NOMO-1 treated with dmso at 0.1 percent for 144 hours (cell line): ENCODE measurements at regions not wholly inside any gene's neighbourhood (a gene's known extent, or its start where the extent isn't known, plus 50 kb on each side); places are given as distances from the start of the nearest gene placed in this dataset.
"Not testable (repeated sequence)": the region's sequence is repeated elsewhere in the genome, so short reads cannot be mapped to it uniquely, and the experiment has no call there.

Source experiments
- DNase-seq: peaks from one replicate; lab custom pipeline; 2025; ENCODE audit not compliant: unreplicated experiment; lab: John Stamatoyannopoulos, UW

DNA sequence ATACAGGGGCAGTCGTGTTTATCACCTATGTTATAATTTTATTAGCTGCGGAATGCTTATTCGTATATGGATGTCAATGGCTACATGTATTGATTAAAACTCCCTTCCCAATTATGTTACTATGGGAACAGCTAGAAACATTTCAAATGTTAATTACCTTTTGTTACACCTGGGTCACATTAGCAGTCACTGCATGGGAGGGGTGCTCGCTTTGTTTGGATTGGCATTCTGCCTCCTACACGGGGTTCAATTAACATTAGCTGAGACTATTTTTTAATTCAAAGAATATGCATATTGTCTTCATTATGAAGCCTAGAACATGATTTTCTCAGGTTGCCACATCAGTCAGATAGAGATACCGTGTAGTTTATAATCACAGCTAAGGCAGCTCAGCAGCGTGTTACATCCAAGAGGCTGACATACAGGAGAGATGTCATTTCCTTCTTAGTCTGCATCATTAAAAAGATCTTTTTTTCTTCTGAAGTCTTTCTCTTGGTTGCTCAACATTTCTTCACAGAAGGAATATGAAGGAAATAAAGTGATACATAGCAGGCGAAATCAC lies 76.2 kb upstream of the RPS6KA2 start:
- no peak for DNase-seq

DNA sequence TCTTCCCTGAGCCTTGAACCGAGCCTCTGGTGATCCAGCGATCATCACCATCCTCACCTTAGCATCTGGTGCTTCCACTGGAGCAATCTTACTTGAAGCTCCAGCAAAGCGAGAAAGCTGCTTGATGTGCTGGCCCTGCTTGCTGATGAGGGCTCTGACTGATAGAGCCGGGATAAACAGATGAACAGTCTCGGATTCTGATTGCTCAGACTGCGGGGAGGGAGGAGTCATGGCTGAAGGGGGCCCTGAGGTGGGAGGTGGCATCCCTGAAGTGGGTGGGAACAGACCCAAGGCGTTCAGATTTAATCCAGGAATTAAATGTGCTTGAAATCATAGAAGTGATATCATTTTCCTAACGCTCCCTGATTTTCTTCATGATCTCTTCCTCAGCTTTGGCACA lies 74.4 kb upstream of the RPS6KA2 start:
- DNase-seq, result not testable (repeated sequence)

DNA sequence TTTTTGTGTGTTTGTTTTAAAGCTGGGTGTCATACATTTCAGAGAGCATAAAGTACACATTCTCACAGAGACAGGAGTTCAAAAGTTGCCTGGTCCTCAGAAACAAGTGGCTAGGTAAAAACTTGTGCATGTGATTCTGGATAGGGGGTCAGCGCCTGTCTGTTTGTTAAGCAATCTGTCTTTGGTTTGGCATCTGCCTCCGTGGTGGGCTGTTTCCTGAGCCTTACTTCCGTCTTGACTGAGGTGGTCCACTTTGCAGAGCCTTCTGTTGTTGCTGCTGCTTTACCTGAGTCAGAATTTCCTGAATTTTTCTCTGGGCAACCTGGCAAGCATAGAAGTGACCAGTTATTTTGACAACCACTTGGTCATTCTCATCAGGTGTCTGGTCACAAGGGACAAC lies 73.8 kb upstream of the RPS6KA2 start:
- not testable (repeated sequence) for DNase-seq

DNA sequence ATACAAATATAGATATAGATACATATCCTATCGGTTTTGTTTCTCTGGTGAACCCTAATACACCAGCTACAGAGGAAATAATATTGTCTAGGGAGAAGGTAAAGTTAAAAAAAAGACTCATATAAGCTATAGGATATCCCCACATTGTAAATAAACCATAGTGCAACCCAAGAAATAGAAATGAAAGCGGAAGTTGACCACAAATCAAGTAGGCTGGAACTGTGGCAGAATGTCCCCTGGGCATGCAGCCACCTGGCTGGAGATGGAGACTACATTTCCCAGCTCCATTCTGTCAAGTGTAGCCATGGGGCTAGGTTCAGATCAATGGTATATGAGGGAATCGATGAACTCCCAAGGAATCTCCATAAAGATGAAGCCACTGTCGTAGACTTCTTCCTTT lies 70.1 kb upstream of the RPS6KA2 start:
- DNase-seq, result no peak

DNA sequence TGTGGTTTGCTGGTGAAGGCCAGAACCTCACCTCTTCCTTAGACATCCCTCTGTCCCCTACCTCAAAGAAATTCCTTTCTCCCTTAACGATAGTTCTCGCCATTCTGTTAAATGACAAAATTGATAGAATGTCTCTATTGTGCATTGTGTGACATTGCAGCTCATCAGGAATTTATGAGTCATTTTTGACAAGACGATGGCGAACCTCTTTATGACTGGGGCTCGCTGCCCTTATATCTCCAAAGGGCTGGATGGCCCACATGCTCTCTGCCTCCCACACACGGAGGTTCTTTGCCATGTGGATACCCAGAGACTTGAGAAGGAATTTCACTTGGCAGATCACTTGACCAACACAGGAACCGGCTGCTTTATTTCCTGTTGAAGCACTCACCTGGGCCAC lies 66.8 kb upstream of the RPS6KA2 start:
- DNase-seq, result no peak

DNA sequence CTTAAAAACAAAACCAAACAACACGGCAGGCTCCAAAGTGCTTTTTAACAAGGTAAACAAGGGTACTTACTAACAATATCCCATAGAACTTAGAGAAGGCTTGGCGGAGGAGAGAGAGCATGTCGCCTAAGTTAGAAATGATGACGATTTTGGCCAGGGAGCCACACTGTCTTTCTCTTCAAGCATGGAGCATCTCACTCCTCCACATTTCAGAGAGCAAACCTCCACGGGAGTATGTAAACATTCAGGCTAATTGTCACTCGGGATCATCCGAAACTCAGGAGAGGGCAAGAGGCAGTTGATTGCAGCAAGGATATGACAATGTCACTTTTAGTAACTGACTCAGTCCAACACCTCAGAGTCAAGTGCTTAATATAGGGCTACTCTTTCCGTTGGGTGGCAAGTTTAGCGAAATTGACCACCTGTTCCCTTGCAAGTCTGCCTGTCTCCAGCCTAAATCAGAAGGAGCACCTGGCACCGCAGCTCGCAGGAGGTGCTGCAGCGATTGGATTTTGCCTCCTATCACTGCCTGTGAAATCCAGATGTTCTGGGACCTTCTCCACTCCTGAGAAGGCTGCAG lies 65.8 kb upstream of the RPS6KA2 start:
- no peak for DNase-seq

DNA sequence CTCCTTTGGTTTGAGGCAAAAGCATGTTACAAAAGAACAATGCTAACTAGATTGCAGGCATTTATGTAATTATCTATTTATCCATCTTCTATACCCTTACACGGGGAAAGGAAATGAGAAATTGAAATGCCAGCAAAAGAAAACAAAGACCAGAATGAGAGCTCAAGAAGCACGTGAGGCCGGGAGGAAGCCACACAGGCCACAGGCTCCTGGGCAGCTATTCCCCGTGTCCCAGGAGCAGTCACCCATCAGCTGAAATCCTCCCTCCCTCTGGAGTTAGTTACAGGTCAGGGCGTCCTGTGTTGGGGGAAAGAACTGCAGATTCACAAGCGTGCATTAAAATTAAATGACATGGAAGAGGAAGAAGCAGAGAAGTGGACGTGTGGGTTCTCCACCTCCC lies 64.7 kb upstream of the RPS6KA2 start:
- DNase-seq, result no peak

DNA sequence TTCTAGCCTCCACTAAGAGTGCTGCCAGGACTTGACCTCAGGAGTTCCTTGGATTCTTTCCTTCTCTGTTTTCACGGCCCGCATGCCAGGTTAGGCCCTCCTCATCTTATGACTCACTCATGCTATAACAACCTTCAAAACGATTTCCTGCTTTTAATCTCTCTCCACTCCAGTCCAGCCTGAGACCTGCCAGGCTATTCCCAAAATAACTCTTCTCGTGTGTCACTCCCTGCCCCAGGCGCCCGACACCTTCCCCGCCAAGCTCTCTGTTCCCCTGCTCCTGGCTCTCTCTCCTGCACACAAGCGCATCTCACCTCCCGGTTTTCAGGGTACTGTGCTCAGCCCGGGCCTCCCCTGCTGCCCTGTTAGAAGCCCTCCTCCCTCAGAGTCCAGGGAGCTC lies 64.1 kb upstream of the RPS6KA2 start:
- DNase-seq, result no peak

DNA sequence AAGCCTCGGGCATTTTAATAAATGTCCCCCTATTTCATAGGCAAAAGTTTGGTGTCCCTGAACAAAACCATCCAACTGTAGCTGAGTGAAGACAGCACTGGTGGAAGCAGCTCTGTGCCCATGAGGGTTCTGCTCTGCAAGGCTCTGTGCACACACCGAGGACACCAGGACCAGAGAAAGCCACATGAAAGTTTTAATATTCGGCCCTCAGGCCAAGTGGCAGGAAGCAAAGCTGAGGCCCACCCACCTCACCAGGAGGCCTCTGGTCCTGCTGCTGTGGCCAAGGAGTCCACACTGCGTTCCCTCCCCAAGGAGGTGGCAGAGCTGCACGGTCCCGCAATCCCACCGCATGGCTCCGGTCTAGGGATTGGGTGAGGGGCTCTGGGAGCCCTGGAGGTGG lies 62.6 kb upstream of the RPS6KA2 start:
- no peak for DNase-seq

DNA sequence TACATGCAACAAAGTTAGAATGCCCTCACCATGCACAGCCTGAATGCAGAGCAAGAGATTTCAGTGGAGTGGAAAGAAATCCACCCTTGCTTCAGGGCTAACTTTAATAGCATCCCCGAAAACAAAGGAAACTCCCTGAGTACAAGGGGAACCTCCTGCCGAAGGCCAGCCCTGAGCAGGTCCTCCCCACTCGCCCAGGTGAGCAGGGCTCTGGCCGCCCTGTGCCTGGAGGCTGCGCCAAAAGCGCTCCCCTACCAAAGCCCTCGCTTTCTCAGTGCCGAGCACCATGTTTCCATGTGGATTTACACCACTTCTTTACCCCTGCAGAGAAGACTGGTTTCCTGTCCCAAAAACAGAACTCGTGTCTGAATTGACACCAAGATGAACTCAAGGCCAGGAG lies 61.9 kb upstream of the RPS6KA2 start:
- no peak for DNase-seq

DNA sequence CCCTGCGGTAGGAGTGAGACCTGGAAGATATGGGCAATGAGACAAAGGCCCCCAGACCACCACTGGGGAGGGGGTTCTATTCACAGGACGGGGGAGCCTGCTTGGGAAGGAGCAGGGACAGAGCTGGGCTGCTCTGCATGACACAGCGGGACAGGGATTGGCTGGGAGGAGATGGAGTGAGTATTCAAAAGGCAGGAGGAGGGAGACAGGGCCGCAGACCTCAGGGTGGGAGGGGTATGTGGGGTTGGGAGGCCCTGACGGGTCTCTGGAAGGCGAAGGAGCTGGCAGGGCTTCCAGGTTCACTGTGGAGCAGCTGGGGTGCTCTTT lies 60.8 kb upstream of the RPS6KA2 start:
- DNase-seq, result no peak

DNA sequence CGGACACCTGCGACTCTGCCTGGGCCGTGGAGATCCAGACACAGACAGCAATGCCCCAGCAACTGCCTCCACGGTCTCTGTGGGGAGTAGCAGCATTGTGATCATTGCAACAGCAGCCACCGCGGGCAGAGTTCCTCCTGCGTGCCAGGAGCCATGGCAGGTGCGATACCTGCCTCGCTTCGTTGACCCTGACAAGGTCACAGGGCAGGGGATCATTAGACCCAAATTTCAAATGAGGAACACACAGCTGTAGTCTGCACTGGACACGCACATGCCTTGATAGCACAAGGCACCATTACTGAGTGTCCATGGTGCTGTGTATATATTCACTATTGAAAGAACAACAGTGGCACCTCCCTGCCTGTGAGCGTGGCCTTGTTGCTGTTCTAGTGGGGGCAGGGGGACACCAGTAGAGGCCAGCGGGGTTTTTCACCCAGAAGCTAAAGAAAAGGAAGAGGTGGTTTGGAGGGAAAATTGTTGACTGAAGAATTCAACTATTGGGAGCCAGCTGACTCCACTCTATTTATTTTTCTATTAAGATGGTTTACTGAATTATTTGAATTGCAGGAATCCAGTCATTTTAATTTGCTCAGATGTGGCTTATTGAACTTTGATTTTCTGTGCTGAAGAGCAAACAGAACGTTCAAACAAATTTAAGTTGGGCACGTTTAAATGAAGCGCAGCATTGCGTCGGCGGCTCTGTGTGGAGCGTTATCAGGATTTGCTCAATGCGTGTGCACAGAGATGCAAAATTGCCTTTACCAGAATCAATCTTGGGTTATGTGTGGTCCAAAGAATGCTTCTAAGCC lies 60.2 kb upstream of the RPS6KA2 start:
- DNase-seq, result no peak

DNA sequence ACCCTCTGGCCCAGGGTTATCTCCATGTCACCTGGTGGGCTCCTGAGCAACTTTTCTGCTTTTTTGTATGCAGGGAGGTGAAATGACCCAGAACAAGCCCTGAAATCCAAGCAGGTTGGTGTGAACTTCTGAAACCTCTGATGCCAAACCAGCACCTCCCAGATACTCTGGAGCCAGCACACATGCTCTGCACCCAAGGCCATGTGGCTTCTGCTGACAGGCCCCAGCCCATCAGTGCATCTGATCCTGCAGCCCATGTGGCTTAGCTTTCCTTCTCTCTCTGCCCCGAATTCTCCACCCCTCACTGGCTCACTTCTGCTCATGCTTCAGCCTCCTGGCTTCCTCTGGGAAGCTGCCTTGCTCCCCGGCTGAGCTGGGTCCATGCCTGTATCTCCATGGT lies 59.3 kb upstream of the RPS6KA2 start:
- no peak for DNase-seq

DNA sequence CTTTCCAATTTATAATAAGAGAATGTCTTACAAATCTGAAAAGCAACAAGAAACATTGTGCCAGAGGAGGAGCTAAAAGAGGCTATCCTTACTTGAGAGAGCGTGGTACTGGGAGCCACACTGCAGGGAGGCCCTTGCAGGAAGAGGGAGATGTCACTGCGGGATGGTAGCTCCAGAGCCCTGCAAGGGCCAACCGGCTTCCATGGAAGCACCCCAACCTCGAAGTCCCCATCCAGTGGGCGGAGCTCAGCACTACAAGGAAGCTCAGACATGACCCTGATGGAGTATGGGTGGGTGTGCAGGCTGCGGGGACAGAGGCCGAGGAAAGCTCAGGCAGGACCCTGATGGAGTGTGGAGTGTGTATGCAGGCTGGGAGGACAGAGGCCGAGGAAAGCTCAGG lies 57.8 kb upstream of the RPS6KA2 start:
- no peak for DNase-seq

DNA sequence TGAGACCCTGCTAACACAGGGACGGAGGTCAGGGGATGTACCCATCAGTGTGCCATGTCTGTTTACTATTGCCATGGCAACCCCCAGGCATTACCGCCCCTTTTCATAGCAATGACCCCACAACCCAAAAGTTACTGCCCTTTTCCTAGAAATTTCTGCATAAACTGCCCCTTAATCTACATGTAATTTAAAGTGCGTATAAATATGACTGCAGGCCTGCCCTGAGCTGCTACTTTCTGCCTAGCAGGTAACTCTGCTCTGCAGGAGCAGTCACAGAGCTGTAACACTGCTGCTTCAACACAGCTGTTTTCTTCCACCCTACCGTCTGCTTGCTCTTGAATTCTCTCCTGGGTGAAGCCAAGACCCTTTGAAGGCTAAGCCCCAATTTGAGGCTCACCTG lies 57.1 kb upstream of the RPS6KA2 start:
- DNase-seq, result no peak

DNA sequence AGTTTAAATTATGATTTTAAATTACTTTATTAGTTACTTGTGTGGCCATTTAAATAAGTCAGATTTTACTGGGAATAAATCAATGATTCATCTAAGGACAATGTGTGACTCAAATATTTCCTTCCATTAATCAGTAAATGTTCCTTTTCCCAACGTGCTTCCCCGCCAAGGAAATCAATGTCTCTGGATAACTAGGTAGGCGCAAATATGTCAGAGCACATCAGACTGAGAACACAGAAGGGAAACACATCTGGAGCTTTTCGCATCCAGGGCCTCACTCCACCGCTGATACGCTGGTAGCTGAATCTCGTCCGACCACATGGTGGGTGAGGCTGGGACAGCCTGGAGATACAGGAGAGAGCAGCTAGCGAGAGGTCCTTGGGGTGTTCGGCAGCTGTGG lies 56.4 kb upstream of the RPS6KA2 start:
- no peak for DNase-seq

DNA sequence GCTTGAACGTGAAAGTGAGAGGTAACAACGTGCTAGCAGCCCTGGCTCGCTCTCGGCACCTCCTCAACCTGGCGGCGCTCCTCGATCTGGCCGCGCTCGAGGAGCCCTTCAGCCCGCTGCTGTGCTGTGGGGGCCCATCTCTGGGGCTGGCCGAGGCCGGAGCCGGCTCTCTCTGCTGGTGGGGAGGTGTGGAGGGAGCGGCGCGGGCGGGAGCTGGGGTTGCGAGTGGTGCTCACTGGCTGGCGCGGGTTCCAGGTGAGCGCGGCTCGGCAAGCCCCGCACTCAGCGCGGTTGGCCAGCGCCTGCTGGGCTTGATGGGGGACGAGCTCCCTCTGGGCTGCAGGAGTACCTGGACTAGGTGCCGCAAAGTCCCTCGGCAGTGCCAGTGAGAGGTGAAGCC lies 52.5 kb upstream of the RPS6KA2 start:
- DNase-seq, result no peak

DNA sequence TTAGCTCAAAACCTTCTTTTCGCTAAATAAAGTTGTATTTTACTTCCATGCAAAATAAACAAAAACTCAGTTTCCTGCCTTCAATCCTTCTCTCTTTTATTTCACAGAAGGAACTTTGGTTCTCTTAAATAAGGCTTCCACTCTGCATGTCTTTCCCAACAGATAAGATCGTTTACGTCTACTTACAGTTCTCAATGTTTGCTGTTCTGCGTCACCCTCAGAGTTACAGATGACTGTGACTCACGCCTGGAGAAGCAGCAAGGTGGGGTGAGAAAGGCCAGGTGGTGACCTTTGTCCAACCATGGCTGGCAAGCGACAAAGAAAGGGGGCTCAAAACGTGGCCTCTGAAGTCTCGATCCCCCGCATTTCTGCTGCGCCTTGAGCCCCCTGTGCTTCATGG lies 51.4 kb upstream of the RPS6KA2 start:
- DNase-seq, result no peak

DNA sequence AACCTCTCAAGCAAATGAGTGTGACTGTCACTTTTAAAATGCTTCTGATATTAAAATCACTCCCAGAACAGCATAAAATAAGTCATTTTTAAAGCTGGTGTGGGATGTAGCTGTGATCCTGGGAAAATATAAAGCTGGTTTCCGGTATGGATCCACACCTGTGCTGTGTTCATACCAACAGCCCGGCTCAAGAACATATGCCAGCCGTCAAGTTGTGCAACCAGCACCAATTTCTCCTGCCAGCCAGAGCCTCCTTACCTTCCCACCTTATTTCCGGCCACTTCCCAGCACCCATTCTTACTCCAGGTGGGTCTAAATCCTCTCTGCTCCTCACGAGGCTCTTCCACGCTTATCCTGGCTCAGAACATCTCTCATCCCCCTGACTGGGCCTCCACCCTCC lies 50.9 kb upstream of the RPS6KA2 start:
- DNase-seq, result no peak
